Mucosa of descending colon (tissue), 3 donors: ENCODE measurements at regions not wholly inside any gene's neighbourhood (a gene's known extent, or its start where the extent isn't known, plus 50 kb on each side); places are given as distances from the start of the nearest gene placed in this dataset.

ENCODE experiments used
- ATAC-seq: fragments of 200-7000 bp; cut with Tn5 transposase; one replicate; pipeline ENCODE4 v1.9.1; 2020; ENCODE audit warnings: mild to moderate bottlenecking, moderate library complexity
- DNase-seq, 3 donors: peaks; one replicate each; pipeline ENCODE4 v3.0.0-alpha.2; 2020
- H3K36me3 ChIP-seq: fragments of 200-600 bp; one replicate; pipeline ENCODE4 v1.8.0; 2021; ENCODE audit warnings: low read depth, mild to moderate bottlenecking
- H3K4me1 ChIP-seq: fragments of 200-600 bp; one replicate; pipeline ENCODE4 v1.8.0; 2021; ENCODE audit warnings: low read depth, mild to moderate bottlenecking
- H3K4me3 ChIP-seq: fragments of 200-600 bp; one replicate; pipeline ENCODE4 v1.8.0; 2021; ENCODE audit warnings: mild to moderate bottlenecking
- H3K9me3 ChIP-seq: fragments of 200-600 bp; one replicate; pipeline ENCODE4 v1.8.0; 2021; ENCODE audit warnings: mild to moderate bottlenecking
- intact Hi-C, 2 donors: fragments of 100-400 bp; cut with DNase I in 1 of 2; cut with micrococcal nuclease in 1 of 2; formaldehyde crosslinking; loops; one replicate each; pipeline versions ENCODE4 v1.11.0 to v1.11.1; 2022; cut with DNase I, micrococcal nuclease
- TF ChIP-seq, protein P1 (sequence below): fragments of 200-600 bp; IDR thresholded peaks from one replicate; pipeline ENCODE4 v1.8.0; 2022; ENCODE audit warnings: antibody characterized with exemption, mild to moderate bottlenecking
- donor health status: DM: no; HTN: no; CAD: no; lungs with moderate emphysema.
- donor health status: DM: no; HTN: no; CAD: no.
- donor health status: DM: no; HTN: yes; CAD: no.

DNA sequence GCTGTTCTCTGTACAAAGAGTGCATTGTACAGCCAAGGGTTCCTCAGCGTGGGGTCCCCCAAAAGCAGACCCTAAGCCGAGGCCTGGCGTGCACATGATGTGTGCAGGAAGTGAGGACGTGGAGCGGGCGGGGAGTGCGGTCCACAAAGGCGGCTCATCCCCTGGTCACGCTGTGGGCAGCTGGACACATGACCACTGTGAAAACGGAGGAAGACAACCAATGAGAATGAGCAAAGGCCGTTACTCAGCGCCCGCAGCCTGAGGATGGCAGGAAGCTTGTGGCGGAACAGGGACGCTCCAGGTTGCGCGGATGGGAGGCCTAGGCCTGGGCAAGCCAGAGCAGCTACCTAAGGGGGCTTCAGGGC is 1263.7 kb downstream of the BRD1 start:
- H3K4me1 ChIP-seq = no peaks in the 10 kb centered on the region
- TF ChIP-seq, protein P1, sequence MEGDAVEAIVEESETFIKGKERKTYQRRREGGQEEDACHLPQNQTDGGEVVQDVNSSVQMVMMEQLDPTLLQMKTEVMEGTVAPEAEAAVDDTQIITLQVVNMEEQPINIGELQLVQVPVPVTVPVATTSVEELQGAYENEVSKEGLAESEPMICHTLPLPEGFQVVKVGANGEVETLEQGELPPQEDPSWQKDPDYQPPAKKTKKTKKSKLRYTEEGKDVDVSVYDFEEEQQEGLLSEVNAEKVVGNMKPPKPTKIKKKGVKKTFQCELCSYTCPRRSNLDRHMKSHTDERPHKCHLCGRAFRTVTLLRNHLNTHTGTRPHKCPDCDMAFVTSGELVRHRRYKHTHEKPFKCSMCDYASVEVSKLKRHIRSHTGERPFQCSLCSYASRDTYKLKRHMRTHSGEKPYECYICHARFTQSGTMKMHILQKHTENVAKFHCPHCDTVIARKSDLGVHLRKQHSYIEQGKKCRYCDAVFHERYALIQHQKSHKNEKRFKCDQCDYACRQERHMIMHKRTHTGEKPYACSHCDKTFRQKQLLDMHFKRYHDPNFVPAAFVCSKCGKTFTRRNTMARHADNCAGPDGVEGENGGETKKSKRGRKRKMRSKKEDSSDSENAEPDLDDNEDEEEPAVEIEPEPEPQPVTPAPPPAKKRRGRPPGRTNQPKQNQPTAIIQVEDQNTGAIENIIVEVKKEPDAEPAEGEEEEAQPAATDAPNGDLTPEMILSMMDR = no peak
- intact Hi-C loops = no loop called here

DNA sequence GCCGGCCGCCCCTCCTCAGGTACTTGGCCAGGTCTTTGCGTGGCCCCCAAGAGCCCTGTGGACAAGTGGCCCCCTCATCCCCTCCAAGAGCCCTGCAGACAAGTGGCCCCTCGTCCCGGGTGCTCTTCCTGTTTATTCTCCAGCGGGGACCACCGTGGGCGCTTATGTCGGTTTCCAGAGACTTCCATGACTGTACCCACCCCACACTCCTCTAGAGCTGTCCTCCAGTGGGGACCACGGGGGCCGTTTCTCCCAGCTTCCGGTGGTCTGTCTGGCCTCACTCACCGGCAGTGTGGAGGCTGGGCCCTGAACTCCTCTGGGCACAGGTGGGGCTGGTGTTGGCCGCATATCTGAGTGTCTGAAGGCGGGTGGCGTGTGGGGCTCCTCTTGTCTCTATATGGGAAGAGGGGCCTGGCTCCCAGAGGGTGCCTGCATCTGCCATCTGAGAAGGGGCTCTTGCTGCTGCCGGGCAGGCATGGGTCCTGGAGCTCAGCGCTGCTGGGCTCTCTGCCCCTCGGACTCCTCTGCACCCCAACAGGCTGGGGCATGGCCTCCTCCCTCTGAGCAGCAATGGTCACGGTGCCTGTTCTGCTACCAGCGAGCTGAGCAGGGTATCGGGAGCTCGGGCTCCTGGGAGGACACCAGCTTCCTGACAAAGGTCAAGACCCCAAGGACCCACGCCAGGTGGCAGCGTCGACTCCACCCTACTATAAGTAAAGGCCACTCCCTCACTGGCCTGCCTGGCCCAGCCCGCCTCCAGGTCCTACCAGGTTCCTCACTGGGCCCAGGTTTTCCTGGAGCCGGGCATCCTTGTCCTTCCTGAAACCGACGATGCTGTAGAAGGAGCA is 1264.3 kb downstream of the BRD1 start:
- TF ChIP-seq, protein P1 = no peak
- DNase-seq = peak in 1 of 3 donors; percentile 37
- intact Hi-C loops = no loop called here
- no peak overlapping the region for H3K4me3 ChIP-seq
- H3K36me3 ChIP-seq = no peaks in the 10 kb centered on the region
- H3K4me1 ChIP-seq = no peaks in the 10 kb centered on the region
- H3K9me3 ChIP-seq = no peaks in the 10 kb centered on the region
- no peak for ATAC-seq

More for the DNA sequence above, 1263.7 kb downstream of the BRD1 start:
- Histone ChIP-seq H3K4me3 (no peak overlapping the region), H3K9me3 (no peaks in the 10 kb centered on the region), H3K36me3 (no peaks in the 10 kb centered on the region)
- no peak for ATAC-seq
- DNase-seq = peak in 1 of 3 donors; percentile 27

DNA sequence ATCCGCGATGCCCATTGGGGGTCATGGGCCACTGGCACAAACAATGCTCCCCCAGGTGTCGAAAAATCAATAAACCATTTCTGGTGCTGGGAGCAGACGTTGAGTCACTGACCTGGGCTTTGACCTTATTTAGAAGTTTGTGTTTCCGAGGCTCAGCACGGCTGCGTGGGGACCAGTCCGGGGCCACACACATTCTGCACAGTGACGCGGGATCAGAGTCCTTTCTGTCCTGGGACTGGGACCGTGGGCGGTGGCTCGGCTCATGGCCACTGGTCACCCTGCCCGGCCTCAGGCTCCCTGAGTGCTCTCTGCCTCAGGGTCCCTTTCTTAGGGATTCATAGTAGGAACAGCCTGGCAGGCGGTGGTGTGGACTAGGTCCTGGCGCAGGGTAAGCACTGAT is 1266.0 kb downstream of the BRD1 start:
- no peaks in the 10 kb centered on the region for H3K36me3 ChIP-seq
- peak in 1 of 3 donors; percentile 27 for DNase-seq
- TF ChIP-seq, protein P1 = no peak
- no peak for ATAC-seq
- H3K4me3 ChIP-seq = no peak overlapping the region
- H3K4me1 ChIP-seq = no peaks in the 10 kb centered on the region
- no peaks in the 10 kb centered on the region for H3K9me3 ChIP-seq
- intact Hi-C loops = no loop called here

DNA sequence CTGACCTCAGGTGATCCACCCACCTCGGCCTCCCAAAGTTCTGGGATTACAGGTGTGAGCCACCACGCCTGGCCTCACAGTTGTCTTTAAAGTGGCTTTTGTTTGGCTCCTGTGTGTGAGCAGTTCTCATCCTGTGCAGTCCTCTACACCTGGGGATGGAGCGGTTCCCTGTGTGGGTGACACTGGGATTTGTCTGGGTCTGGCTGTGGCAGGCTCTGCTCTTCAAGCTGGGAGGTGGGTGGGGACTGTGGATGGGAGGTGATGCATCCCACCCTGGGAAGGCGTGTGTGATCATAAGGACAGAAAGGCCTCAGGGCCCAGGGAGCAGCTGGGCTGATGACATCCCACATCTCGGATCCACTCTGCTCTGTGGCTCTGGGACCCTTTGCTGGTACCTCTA is 1266.8 kb downstream of the BRD1 start:
- no peaks in the 10 kb centered on the region for H3K9me3 ChIP-seq
- no peak overlapping the region for H3K4me3 ChIP-seq
- TF ChIP-seq, protein P1 = no peak
- DNase-seq (no peak), ATAC-seq (no peak)
- no peaks in the 10 kb centered on the region for H3K36me3 ChIP-seq
- intact Hi-C loops = no loop called here
- H3K4me1 ChIP-seq = no peaks in the 10 kb centered on the region

DNA sequence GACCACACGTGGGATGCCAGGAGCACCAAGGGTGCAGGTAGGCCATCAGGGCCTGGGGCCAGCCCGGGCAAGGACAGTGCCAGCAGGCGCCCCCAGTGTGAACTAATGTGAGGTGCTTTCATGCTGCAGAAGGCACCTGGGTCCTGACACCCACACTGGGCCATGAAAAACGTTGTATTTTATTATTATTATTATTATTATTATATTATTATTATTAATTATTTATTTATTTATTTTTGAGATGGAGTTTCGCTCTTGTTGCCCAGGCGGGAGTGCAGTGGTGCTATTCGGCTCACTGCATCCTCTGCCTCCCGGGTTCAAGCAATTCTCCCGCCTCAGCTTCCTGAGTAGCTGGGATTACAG is 1267.3 kb downstream of the BRD1 start:
- no peak for ATAC-seq
- H3K36me3 ChIP-seq = no peaks in the 10 kb centered on the region
- H3K4me1 ChIP-seq = no peaks in the 10 kb centered on the region
- H3K4me3 ChIP-seq = no peak overlapping the region
- TF ChIP-seq, protein P1 = no peak
- intact Hi-C loops = no loop called here
- H3K9me3 ChIP-seq = no peaks in the 10 kb centered on the region
- no peak for DNase-seq
